Neural cell (in vitro differentiated cells): ENCODE measurements at regions not wholly inside any gene's neighbourhood (a gene's known extent, or its start where the extent isn't known, plus 50 kb on each side); places are given as distances from the start of the nearest gene placed in this dataset.

ENCODE experiments used
- H2AFZ ChIP-seq: fragments of 200-600, 300-800 bp; sonication (generic), shearing (Covaris generic); 2 replicates; pipeline ENCODE4 v1.6.0; 2014; ENCODE audit warnings: low read depth, mild to moderate bottlenecking, antibody characterized with exemption, low read length, moderate library complexity
- H3F3A ChIP-seq: fragments of 200-600 bp; shearing (Covaris generic); 2 replicates; pipeline ENCODE4 v1.6.1; 2016; ENCODE audit warnings: mild to moderate bottlenecking, moderate library complexity, mixed read lengths, antibody characterized with exemption, low read length; ENCODE audit not compliant: insufficient read depth, poor library complexity, severe bottlenecking
- H3K27ac ChIP-seq: fragments of 200-600, 300-800 bp; sonication (generic), shearing (Covaris generic); 2 replicates; pipeline ENCODE4 v1.5.1; 2014; ENCODE audit warnings: mild to moderate bottlenecking, low read length, moderate library complexity
- H3K27me3 ChIP-seq: fragments of 300-800, 200-600 bp; sonication (generic), shearing (Covaris generic); 2 replicates; pipeline ENCODE4 v1.6.0; 2014; ENCODE audit warnings: mild to moderate bottlenecking, low read depth, low read length, moderate library complexity; ENCODE audit not compliant: insufficient read depth
- H3K36me3 ChIP-seq: fragments of 300-800, 200-600 bp; sonication (generic), shearing (Covaris generic); 2 replicates; pipeline ENCODE4 v1.5.1; 2014; ENCODE audit warnings: mild to moderate bottlenecking, antibody characterized with exemption, low read length, moderate library complexity; ENCODE audit not compliant: insufficient read depth
- H3K4me2 ChIP-seq: fragments of 300-800, 200-600 bp; sonication (generic), shearing (Covaris generic); 2 replicates; pipeline ENCODE4 v1.6.0; 2014; ENCODE audit warnings: mild to moderate bottlenecking, low read length
- H3K4me3 ChIP-seq: fragments of 300-800, 200-600 bp; sonication (generic), shearing (Covaris generic); 2 replicates; pipeline ENCODE4 v1.5.1; 2014; ENCODE audit warnings: mild to moderate bottlenecking, low read length, moderate library complexity
- H3K79me2 ChIP-seq: fragments of 200-600 bp; shearing (Covaris generic); replicated peaks from 2 replicates; pipeline ENCODE4 v1.6.0; 2014; ENCODE audit warnings: mild to moderate bottlenecking, low read length, moderate library complexity; ENCODE audit not compliant: insufficient read depth
- H3K9ac ChIP-seq: fragments of 300-800, 200-600 bp; sonication (generic), shearing (Covaris generic); 2 replicates; pipeline ENCODE4 v1.6.1; 2016; ENCODE audit warnings: mild to moderate bottlenecking, low read length, mixed read lengths
- H3K9me2 ChIP-seq: fragments of 200-600 bp; shearing (Covaris generic); 2 replicates; pipeline ENCODE4 v1.6.1; 2016; ENCODE audit warnings: mild to moderate bottlenecking, low read length, mixed read lengths; ENCODE audit not compliant: insufficient read depth
- H3K9me3 ChIP-seq: fragments of 200-600, 300-800 bp; sonication (generic), shearing (Covaris generic); 2 replicates; pipeline ENCODE4 v1.6.1; 2016; ENCODE audit warnings: mild to moderate bottlenecking, mixed run types, low read length, moderate library complexity, mixed read lengths
- H4K20me1 ChIP-seq: fragments of 200-600 bp; shearing (Covaris generic); 2 replicates; pipeline ENCODE4 v1.6.1; 2016; ENCODE audit warnings: mild to moderate bottlenecking, mixed run types; ENCODE audit not compliant: insufficient read depth
- EP300 ChIP-seq: fragments of 450-650 bp; conservative IDR thresholded peaks from 2 replicates; pipeline ENCODE4 v1.6.1; 2014; ENCODE audit warnings: antibody characterized with exemption, mild to moderate bottlenecking, moderate library complexity; ENCODE audit not compliant: poor library complexity, severe bottlenecking
- EZH2 ChIP-seq: fragments of 200-600, 300-800 bp; shearing (Covaris generic), sonication (generic); IDR thresholded peaks from 2 replicates; pipeline ENCODE4 v1.6.1; 2014; ENCODE audit warnings: antibody characterized with exemption, low read length, borderline replicate concordance, mild to moderate bottlenecking; ENCODE audit not compliant: insufficient read depth, poor library complexity, severe bottlenecking
- MXI1 ChIP-seq: fragments of 450-650 bp; conservative IDR thresholded peaks from 2 replicates; pipeline ENCODE4 v1.6.1; 2014; ENCODE audit warnings: antibody characterized with exemption, mild to moderate bottlenecking; ENCODE audit not compliant: poor library complexity, severe bottlenecking
- POLR2AphosphoS5 ChIP-seq: IDR thresholded peaks from 2 replicates; pipeline ENCODE4 v1.6.1; 2012
- RAD21 ChIP-seq: fragments of 450-650 bp; conservative IDR thresholded peaks from 2 replicates; pipeline ENCODE4 v1.6.1; 2014; ENCODE audit warnings: antibody characterized with exemption, mild to moderate bottlenecking, moderate library complexity
- SMC3 ChIP-seq: fragments of 450-650 bp; conservative IDR thresholded peaks from 2 replicates; pipeline ENCODE4 v1.6.1; 2014; ENCODE audit warnings: antibody characterized with exemption, mild to moderate bottlenecking, moderate library complexity; ENCODE audit not compliant: poor library complexity
- TAF1 ChIP-seq: IDR thresholded peaks from 2 replicates; pipeline ENCODE4 v1.6.1; 2012; ENCODE audit warnings: low read depth
- TF ChIP-seq, protein P1 (sequence below): fragments of 450-650 bp; IDR thresholded peaks from 2 replicates; pipeline ENCODE4 v1.5.1; 2014; ENCODE audit warnings: antibody characterized with exemption, mild to moderate bottlenecking, moderate library complexity; ENCODE audit not compliant: poor library complexity, severe bottlenecking
- TF ChIP-seq, protein P2 (sequence below): IDR thresholded peaks from 2 replicates; pipeline ENCODE4 v1.6.1; 2012; ENCODE audit warnings: borderline replicate concordance

DNA sequence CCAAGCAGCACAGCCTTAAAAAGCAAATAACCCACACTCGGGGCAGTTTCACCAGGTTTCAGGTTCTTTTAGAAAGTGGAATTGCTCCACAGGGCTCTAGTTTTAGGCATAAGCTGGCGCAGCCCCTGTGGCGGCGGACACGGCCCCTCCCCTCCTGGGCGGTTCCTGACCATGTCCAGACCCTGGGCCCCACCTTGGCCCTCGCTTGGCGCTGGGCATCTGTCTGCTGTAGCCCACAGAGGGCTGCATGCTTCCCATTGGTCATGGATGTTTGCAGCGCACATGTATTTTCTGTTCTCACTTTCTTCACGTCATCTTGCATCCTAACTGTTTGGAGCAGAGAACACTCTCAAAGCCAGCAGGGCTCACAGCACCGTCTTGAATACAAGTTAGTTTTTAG lies 244.3 kb downstream of the BRD1 start:
- H3F3A ChIP-seq = no peaks in the 10 kb centered on the region
- H3K27ac ChIP-seq = no peak overlapping the region
- H2AFZ ChIP-seq = no peak overlapping the region
- H4K20me1 ChIP-seq = no peaks in the 10 kb centered on the region
- no peaks in the 10 kb centered on the region for H3K9me3 ChIP-seq
- no peaks in the 10 kb centered on the region for H3K27me3 ChIP-seq
- TF ChIP-seq, protein P1, sequence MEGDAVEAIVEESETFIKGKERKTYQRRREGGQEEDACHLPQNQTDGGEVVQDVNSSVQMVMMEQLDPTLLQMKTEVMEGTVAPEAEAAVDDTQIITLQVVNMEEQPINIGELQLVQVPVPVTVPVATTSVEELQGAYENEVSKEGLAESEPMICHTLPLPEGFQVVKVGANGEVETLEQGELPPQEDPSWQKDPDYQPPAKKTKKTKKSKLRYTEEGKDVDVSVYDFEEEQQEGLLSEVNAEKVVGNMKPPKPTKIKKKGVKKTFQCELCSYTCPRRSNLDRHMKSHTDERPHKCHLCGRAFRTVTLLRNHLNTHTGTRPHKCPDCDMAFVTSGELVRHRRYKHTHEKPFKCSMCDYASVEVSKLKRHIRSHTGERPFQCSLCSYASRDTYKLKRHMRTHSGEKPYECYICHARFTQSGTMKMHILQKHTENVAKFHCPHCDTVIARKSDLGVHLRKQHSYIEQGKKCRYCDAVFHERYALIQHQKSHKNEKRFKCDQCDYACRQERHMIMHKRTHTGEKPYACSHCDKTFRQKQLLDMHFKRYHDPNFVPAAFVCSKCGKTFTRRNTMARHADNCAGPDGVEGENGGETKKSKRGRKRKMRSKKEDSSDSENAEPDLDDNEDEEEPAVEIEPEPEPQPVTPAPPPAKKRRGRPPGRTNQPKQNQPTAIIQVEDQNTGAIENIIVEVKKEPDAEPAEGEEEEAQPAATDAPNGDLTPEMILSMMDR = no peak
- TF ChIP-seq POLR2AphosphoS5 (no peak), EZH2 (no peak), RAD21 (no peak), SMC3 (no peak), EP300 (no peak)
- no peaks in the 10 kb centered on the region for H3K79me2 ChIP-seq
- no peaks in the 10 kb centered on the region for H3K36me3 ChIP-seq
- no peak overlapping the region for H3K4me3 ChIP-seq
- no peak overlapping the region for H3K4me2 ChIP-seq
- no peak overlapping the region for H3K9ac ChIP-seq
- no peaks in the 10 kb centered on the region for H3K9me2 ChIP-seq

DNA sequence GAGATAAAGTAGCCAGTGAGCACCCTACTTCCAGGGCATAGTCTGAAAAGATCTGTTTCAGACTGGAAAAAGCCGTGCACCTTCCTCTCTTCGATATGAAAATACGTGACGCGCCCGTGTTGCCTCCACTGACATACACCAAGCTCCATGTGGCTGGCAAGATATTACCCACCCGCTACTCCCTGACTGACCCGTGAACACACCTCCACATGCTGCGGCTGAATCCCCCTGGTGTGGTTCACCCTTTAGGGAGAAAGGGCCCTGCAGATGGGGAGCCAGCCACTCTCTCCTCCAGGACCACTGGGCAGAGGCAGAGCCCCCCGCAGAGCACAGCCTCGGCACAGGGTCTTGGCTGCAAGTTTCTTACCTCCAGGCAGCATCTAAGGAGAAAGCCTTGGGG lies 245.0 kb downstream of the BRD1 start:
- no peak overlapping the region for H2AFZ ChIP-seq
- no peak overlapping the region for H3K4me2 ChIP-seq
- H4K20me1 ChIP-seq = no peaks in the 10 kb centered on the region
- no peaks in the 10 kb centered on the region for H3K79me2 ChIP-seq
- no peak overlapping the region for H3K4me3 ChIP-seq
- TF ChIP-seq POLR2AphosphoS5 (no peak), MXI1 (no peak), EP300 (no peak), RAD21 (no peak), TAF1 (no peak), SMC3 (no peak), EZH2 (no peak)
- TF ChIP-seq, protein P1 = no peak
- TF ChIP-seq, protein P2, sequence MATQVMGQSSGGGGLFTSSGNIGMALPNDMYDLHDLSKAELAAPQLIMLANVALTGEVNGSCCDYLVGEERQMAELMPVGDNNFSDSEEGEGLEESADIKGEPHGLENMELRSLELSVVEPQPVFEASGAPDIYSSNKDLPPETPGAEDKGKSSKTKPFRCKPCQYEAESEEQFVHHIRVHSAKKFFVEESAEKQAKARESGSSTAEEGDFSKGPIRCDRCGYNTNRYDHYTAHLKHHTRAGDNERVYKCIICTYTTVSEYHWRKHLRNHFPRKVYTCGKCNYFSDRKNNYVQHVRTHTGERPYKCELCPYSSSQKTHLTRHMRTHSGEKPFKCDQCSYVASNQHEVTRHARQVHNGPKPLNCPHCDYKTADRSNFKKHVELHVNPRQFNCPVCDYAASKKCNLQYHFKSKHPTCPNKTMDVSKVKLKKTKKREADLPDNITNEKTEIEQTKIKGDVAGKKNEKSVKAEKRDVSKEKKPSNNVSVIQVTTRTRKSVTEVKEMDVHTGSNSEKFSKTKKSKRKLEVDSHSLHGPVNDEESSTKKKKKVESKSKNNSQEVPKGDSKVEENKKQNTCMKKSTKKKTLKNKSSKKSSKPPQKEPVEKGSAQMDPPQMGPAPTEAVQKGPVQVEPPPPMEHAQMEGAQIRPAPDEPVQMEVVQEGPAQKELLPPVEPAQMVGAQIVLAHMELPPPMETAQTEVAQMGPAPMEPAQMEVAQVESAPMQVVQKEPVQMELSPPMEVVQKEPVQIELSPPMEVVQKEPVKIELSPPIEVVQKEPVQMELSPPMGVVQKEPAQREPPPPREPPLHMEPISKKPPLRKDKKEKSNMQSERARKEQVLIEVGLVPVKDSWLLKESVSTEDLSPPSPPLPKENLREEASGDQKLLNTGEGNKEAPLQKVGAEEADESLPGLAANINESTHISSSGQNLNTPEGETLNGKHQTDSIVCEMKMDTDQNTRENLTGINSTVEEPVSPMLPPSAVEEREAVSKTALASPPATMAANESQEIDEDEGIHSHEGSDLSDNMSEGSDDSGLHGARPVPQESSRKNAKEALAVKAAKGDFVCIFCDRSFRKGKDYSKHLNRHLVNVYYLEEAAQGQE = no peak
- no peaks in the 10 kb centered on the region for H3K36me3 ChIP-seq
- H3K9me2 ChIP-seq = no peaks in the 10 kb centered on the region
- H3F3A ChIP-seq = no peaks in the 10 kb centered on the region
- peak overlapping the region; percentile 55 for H3K27ac ChIP-seq
- H3K9ac ChIP-seq = no peak overlapping the region
- no peaks in the 10 kb centered on the region for H3K27me3 ChIP-seq
- H3K9me3 ChIP-seq = no peaks in the 10 kb centered on the region
